SK-N-MC (cell line): ENCODE measurements at regions not wholly inside any gene's neighbourhood (a gene's known extent, or its start where the extent isn't known, plus 50 kb on each side); places are given as distances from the start of the nearest gene placed in this dataset.

Experiments used
- EZH2 ChIP-seq: fragments of 200-600 bp; sonication (generic); IDR thresholded peaks from one replicate; pipeline ENCODE4 v1.6.1; 2017; ENCODE audit warnings: antibody characterized with exemption
- POLR2AphosphoS5 ChIP-seq: IDR thresholded peaks from 2 replicates; pipeline ENCODE4 v1.6.1; 2012; ENCODE audit warnings: mild to moderate bottlenecking, low read depth, low read length, borderline replicate concordance

DNA sequence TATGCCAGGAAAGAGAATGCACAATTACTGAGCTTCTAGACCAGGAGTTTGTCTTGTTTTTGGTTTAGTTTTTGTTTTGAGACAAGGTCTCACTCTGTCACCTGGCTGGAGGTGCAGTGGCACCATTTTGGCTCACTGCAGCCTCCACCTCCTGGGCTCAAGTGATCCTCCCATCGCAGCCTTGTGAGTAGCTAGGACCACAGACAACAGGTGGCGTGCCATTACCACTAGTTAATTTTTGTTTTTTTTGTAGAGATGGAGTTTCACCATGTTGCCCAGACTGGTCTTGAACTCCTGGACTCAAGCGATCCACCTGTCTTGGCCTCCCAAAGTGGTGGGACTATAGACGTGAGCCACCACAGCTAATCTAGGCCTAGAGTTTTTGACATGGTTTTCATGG lies 104.4 kb upstream of the CCDC54 start:
- TF ChIP-seq EZH2 = no peak
- no peak for TF ChIP-seq POLR2AphosphoS5
